A673 (cell line): ENCODE measurements at regions not wholly inside any gene's neighbourhood (a gene's known extent, or its start where the extent isn't known, plus 50 kb on each side); places are given as distances from the start of the nearest gene placed in this dataset.
A peak's percentile ranks its signal among the peaks of the same experiment; 100 is the strongest.

ENCODE experiments used
- BruUV-seq: library from RNA; stranded (reverse); fragments of 400-500 nt; replicated peaks from 2 replicates; lab custom pipeline; 2021; lab: Mats Ljungman, UMichigan
- CTCF ChIA-PET: fragments of 300-600 bp; sonication (Branson Sonifier 250); formaldehyde crosslinking; loops from one replicate; lab custom pipeline; 2022; ENCODE audit warnings: antibody characterized with exemption; lab: Charles Lee
- POLR2A ChIA-PET: fragments of 300-600 bp; sonication (Branson Sonifier 250); formaldehyde crosslinking; loops from one replicate; lab custom pipeline; 2022; ENCODE audit warnings: antibody characterized with exemption; ENCODE audit not compliant: low non-redundant PET; lab: Charles Lee
- DNase-seq: peaks from one replicate; pipeline ENCODE4 v3.0.0-alpha.2; 2015; ENCODE audit warnings: low spot score
- H3K27ac ChIP-seq: fragments of 200-600 bp; sonication (generic); 2 replicates; pipeline ENCODE4 v1.5.1; 2016; ENCODE audit warnings: mixed run types, low read depth, mild to moderate bottlenecking, mixed read lengths, antibody characterized with exemption, low read length; ENCODE audit not compliant: poor library complexity, severe bottlenecking
- H3K27me3 ChIP-seq: fragments of 200-600 bp; sonication (generic); replicated peaks from 2 replicates; pipeline ENCODE4 v1.6.1; 2017; ENCODE audit warnings: mixed run types, low read depth, mild to moderate bottlenecking, mixed read lengths, antibody characterized with exemption, low read length; ENCODE audit not compliant: insufficient read depth, poor library complexity
- H3K36me3 ChIP-seq: fragments of 200-600 bp; sonication (generic); 2 replicates; pipeline ENCODE4 v1.6.1; 2016; ENCODE audit warnings: mixed run types, mild to moderate bottlenecking, mixed read lengths, antibody characterized with exemption, low read length; ENCODE audit not compliant: insufficient read depth, poor library complexity, severe bottlenecking
- H3K4me1 ChIP-seq: fragments of 200-600 bp; sonication (generic); 2 replicates; pipeline ENCODE4 v1.6.1; 2017; ENCODE audit warnings: mixed run types, mild to moderate bottlenecking, mixed read lengths, antibody characterized with exemption, low read length; ENCODE audit not compliant: insufficient read depth, poor library complexity, severe bottlenecking
- H3K4me3 ChIP-seq: fragments of 200-600 bp; sonication (generic); 2 replicates; pipeline ENCODE4 v1.5.1; 2016; ENCODE audit warnings: low read depth, mixed run types, mild to moderate bottlenecking, mixed read lengths, low read length; ENCODE audit not compliant: poor library complexity, severe bottlenecking
- H3K9me3 ChIP-seq: fragments of 200-600 bp; sonication (generic); 2 replicates; pipeline ENCODE4 v1.6.1; 2016; ENCODE audit warnings: mixed run types, low read depth, mild to moderate bottlenecking, mixed read lengths, antibody characterized with exemption, low read length; ENCODE audit not compliant: poor library complexity, severe bottlenecking
- EZH2 ChIP-seq: fragments of 200-600 bp; sonication (generic); IDR thresholded peaks from 2 replicates; pipeline ENCODE4 v1.6.1; 2017; ENCODE audit warnings: borderline replicate concordance, low read depth, mild to moderate bottlenecking, mixed read lengths, antibody characterized with exemption, low read length; ENCODE audit not compliant: poor library complexity, severe bottlenecking
- intact Hi-C: fragments of 100-400 bp; cut with micrococcal nuclease; formaldehyde crosslinking; loops from one replicate; pipeline ENCODE4 v1.10.0; 2022; ENCODE audit not compliant: unreplicated experiment
- TF ChIP-seq, protein P1 (sequence below): fragments of 300-800, 200-600 bp; sonication (generic); conservative IDR thresholded peaks from 2 replicates; pipeline ENCODE4 v1.5.1; 2017; ENCODE audit warnings: low read depth, mild to moderate bottlenecking, antibody characterized with exemption, low read length, moderate library complexity, mixed read lengths

DNA sequence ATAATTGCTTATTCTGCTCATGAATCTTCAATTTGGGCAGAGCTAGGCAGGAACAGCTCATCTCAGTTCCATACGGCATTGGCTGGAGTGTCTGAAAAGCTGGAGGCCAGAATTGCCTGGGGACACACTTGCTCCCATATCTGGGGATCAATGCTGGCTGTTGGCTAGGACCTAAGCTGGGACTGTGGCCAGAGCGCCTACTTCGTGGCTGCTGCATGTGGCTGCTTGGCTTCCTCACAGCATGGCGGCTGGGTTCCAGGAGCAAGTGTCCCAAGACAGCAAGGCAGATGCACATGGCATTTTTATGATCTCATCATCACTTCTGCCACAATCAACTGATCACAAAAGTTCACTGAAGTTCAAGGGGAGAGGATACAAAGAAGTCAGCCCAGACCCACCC is 200.2 kb downstream of the TTC8 start:
- ChIA-PET POLR2A (no interaction called here), CTCF (interaction anchor here (0.6 kb wide), 1 partner anchor 956 kb away, joined by 3 read pairs; no protein-coding TSS in a partner anchor)
- Histone ChIP-seq H3K27me3 (peaks cover 19% of the 10 kb centered on the region), H3K36me3 (no peaks in the 10 kb centered on the region), H3K4me1 (no peaks in the 10 kb centered on the region), H3K9me3 (no peaks in the 10 kb centered on the region), H3K27ac (no peak overlapping the region), H3K4me3 (no peak overlapping the region)
- BruUV-seq, result no TSS peak
- no peak for DNase-seq
- TF ChIP-seq, protein P1, sequence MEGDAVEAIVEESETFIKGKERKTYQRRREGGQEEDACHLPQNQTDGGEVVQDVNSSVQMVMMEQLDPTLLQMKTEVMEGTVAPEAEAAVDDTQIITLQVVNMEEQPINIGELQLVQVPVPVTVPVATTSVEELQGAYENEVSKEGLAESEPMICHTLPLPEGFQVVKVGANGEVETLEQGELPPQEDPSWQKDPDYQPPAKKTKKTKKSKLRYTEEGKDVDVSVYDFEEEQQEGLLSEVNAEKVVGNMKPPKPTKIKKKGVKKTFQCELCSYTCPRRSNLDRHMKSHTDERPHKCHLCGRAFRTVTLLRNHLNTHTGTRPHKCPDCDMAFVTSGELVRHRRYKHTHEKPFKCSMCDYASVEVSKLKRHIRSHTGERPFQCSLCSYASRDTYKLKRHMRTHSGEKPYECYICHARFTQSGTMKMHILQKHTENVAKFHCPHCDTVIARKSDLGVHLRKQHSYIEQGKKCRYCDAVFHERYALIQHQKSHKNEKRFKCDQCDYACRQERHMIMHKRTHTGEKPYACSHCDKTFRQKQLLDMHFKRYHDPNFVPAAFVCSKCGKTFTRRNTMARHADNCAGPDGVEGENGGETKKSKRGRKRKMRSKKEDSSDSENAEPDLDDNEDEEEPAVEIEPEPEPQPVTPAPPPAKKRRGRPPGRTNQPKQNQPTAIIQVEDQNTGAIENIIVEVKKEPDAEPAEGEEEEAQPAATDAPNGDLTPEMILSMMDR, result no peak
- TF ChIP-seq EZH2, result no peak
- intact Hi-C loops, result no loop called here

- DNase-seq, result peak; percentile 30
- Histone ChIP-seq H3K4me3 (no peak overlapping the region), H3K27ac (no peak overlapping the region), H3K36me3 (no peaks in the 10 kb centered on the region), H3K27me3 (peaks cover 19% of the 10 kb centered on the region), H3K4me1 (no peaks in the 10 kb centered on the region), H3K9me3 (no peaks in the 10 kb centered on the region)
- ChIA-PET POLR2A (no interaction called here), CTCF (interaction anchor here (0.8 kb wide), 1 partner anchor 1292 kb away, joined by 3 read pairs; no protein-coding TSS in a partner anchor)
- TF ChIP-seq, protein P1, result no peak
- TF ChIP-seq EZH2, result no peak
- BruUV-seq, result no TSS peak
- intact Hi-C loops, result no loop called here
Measured at GRCh38 chr14:89025561-89026236, 201.2 kb downstream of the TTC8 start.

- TF ChIP-seq EZH2, result no peak
- TF ChIP-seq, protein P1, result peak; percentile 71
- Histone ChIP-seq H3K27ac (no peak overlapping the region), H3K4me3 (peak overlapping the region; percentile 48), H3K4me1 (no peaks in the 10 kb centered on the region), H3K27me3 (peaks cover 19% of the 10 kb centered on the region), H3K36me3 (no peaks in the 10 kb centered on the region), H3K9me3 (no peaks in the 10 kb centered on the region)
- POLR2A ChIA-PET, result no interaction called here
- CTCF ChIA-PET, result interaction anchor here (0.6 to 1.4 kb wide), 3 partner anchors 189 to 909 kb away, joined by 3 to 4 read pairs (median 3); no protein-coding TSS in a partner anchor
- intact Hi-C loops, result no loop called here
- BruUV-seq, result no TSS peak
- DNase-seq, result peak; percentile 61
Measured at GRCh38 chr14:89027097-89027740, 202.8 kb downstream of the TTC8 start.
